Endodermal cell (in vitro differentiated cells): ENCODE measurements at regions not wholly inside any gene's neighbourhood (a gene's known extent, or its start where the extent isn't known, plus 50 kb on each side); places are given as distances from the start of the nearest gene placed in this dataset.

Experiments
- DNase-seq: peaks from one replicate; pipeline ENCODE4 v3.0.0-alpha.2; 2017
- H3K27ac ChIP-seq: 2 replicates; pipeline ENCODE4 v1.5.1; 2013; ENCODE audit warnings: mild to moderate bottlenecking, low read depth, low read length, moderate library complexity
- H3K27me3 ChIP-seq: 2 replicates; pipeline ENCODE4 v1.6.1; 2013; ENCODE audit warnings: mild to moderate bottlenecking, low read length, moderate library complexity; ENCODE audit not compliant: insufficient read depth, control insufficient read depth, poor library complexity, severe bottlenecking
- H3K36me3 ChIP-seq: 2 replicates; pipeline ENCODE4 v1.7.0; 2013; ENCODE audit warnings: mild to moderate bottlenecking, low read length, moderate library complexity; ENCODE audit not compliant: control insufficient read depth, insufficient read depth
- H3K4me1 ChIP-seq: one replicate; pipeline ENCODE4 v1.7.0; 2013; ENCODE audit warnings: low read length; ENCODE audit not compliant: control insufficient read depth, insufficient read depth
- H3K4me3 ChIP-seq: 2 replicates; pipeline ENCODE4 v1.5.1; 2013; ENCODE audit warnings: mild to moderate bottlenecking, low read length, moderate library complexity
- H3K9ac ChIP-seq: 2 replicates; pipeline ENCODE4 v1.6.1; 2013; ENCODE audit warnings: mild to moderate bottlenecking, low read length, moderate library complexity; ENCODE audit not compliant: poor library complexity, severe bottlenecking; ENCODE audit errors: extremely low read depth
- H3K9me3 ChIP-seq: 2 replicates; pipeline ENCODE4 v1.6.1; 2013; ENCODE audit warnings: mild to moderate bottlenecking, low read length, moderate library complexity; ENCODE audit not compliant: control insufficient read depth
- H3K27ac Mint-ChIP-seq: 2 replicates; pipeline ENCODE4 v1.8.0; 2020; ENCODE audit warnings: mixed read lengths
- H3K27me3 Mint-ChIP-seq: 2 replicates; pipeline ENCODE4 v1.8.0; 2021; ENCODE audit warnings: mild to moderate bottlenecking, mixed read lengths; ENCODE audit not compliant: insufficient read depth
- H3K36me3 Mint-ChIP-seq: 2 replicates; pipeline ENCODE4 v1.8.0; 2020; ENCODE audit warnings: low read depth, mixed read lengths
- H3K4me1 Mint-ChIP-seq: 2 replicates; pipeline ENCODE4 v1.8.0; 2020; ENCODE audit warnings: mixed read lengths
- H3K4me3 Mint-ChIP-seq: 2 replicates; pipeline ENCODE4 v1.8.0; 2020; ENCODE audit warnings: mild to moderate bottlenecking, moderate library complexity, mixed read lengths
- H3K9me3 Mint-ChIP-seq: 2 replicates; pipeline ENCODE4 v1.8.0; 2020; ENCODE audit warnings: mild to moderate bottlenecking, mixed read lengths
- WGBS, 2 experiments: methylation state at CpG; one replicate each; pipeline versions ENCODE4 v1.1.5 to v1.1.7; 2013; ENCODE audit warnings: missing lambda C conversion rate in 2 of 2, mixed read lengths in 1 of 2; ENCODE audit not compliant: insufficient coverage in 1 of 2, insufficient read length in 1 of 2; 5-methylcytosine and 5-hydroxymethylcytosine counted together
- TF ChIP-seq, protein P1 (sequence below): fragments of 200-600 bp; sonication (generic); conservative IDR thresholded peaks from 2 replicates; pipeline ENCODE4 v1.5.0; 2021; ENCODE audit warnings: antibody characterized with exemption, mild to moderate bottlenecking

DNA sequence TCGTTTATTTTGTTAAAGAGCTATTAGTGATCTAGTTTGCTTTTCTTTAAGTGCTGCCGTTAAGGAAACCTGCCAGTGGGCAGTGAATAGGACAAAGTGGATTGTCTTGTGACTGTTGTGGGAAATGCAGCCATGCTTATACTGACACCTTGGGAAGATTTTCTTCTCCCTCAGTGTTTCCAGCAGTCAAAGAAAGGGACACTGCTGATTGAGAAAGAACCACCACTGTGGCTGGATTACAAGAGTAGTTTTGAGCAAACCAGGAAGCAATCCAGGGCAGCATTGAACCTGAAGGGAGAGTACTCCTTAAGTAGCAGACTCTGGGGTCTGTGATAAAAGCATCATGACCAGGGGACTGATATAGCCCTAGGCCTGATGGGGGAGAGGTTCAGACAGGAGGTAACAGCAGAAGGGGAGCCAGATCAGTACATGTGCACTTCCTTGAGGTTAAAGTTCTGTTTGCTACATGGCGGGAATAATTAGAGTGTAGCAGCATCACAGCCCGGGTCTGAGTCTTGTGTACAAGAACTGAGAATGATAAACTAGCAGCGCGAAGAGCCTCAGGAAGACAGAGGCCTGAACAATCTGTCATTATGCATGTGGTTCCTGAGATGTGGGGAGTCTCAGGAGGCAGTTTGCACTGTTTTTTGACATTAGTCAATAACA, 167.8 kb downstream of the C11orf91 start:
- Histone ChIP-seq H3K4me3 (no peak overlapping the region), H3K4me1 (no peaks in the 10 kb centered on the region), H3K27me3 (no peaks in the 10 kb centered on the region), H3K9ac (no peak overlapping the region), H3K36me3 (no peaks in the 10 kb centered on the region), H3K9me3 (peaks cover 15% of the 10 kb centered on the region), H3K27ac (no peak overlapping the region)
- 91 to 96% methylated on average over 5 to 6 of the region's 6 CpGs for WGBS, 2 experiments
- no peak for DNase-seq
- no peak overlapping the region for H3K4me3 Mint-ChIP-seq
- H3K36me3 Mint-ChIP-seq, result no peaks in the 10 kb centered on the region
- H3K4me1 Mint-ChIP-seq, result peaks cover 11% of the 10 kb centered on the region
- no peak overlapping the region for H3K27ac Mint-ChIP-seq
- H3K27me3 Mint-ChIP-seq, result peaks cover 3% of the 10 kb centered on the region
- H3K9me3 Mint-ChIP-seq, result peaks cover 13% of the 10 kb centered on the region
- TF ChIP-seq, protein P1, sequence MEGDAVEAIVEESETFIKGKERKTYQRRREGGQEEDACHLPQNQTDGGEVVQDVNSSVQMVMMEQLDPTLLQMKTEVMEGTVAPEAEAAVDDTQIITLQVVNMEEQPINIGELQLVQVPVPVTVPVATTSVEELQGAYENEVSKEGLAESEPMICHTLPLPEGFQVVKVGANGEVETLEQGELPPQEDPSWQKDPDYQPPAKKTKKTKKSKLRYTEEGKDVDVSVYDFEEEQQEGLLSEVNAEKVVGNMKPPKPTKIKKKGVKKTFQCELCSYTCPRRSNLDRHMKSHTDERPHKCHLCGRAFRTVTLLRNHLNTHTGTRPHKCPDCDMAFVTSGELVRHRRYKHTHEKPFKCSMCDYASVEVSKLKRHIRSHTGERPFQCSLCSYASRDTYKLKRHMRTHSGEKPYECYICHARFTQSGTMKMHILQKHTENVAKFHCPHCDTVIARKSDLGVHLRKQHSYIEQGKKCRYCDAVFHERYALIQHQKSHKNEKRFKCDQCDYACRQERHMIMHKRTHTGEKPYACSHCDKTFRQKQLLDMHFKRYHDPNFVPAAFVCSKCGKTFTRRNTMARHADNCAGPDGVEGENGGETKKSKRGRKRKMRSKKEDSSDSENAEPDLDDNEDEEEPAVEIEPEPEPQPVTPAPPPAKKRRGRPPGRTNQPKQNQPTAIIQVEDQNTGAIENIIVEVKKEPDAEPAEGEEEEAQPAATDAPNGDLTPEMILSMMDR, result no peak

DNA sequence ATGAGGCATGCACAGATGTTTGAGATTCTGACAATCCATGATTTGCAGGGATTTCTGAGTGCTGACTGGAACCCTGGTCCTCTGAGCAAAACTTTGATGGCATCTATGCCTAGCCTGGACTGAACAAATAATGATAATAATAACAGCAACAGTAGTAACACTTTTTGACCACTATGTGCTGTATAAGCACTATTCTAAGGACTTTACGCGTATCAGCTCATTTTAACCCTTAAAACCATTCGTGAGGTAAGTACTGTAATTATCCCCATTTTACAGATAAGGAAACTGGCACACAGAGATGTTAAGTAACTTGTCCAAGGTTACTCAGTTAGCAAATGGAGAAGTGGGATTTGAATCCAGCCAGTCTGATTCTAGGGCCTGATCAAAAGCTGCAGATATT, 168.4 kb downstream of the C11orf91 start:
- no peak overlapping the region for H3K27ac Mint-ChIP-seq

DNA sequence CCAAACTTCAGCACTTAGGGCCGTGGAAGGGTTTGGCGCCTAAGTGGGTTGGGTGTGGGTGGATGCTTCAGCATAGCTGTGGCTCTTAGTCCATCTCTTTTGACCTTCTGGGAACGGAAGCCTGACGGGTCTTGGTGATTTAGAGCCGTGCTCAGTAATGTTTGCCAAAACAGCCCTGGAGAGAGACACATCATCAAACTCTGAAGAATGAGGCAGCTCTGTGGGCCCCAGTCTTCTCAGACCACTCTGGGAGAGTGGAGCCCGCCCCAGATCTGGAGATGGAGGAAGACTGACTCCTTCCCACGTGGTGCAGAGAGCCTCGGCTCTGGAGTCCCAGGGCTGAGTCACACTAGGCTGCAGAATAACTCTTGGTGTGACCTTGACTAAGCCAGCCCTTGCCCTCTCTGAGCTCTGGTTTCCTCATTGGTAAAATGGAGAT, 168.9 kb downstream of the C11orf91 start:
- TF ChIP-seq, protein P1, result no peak

More for the DNA sequence above, 168.4 kb downstream of the C11orf91 start:
- Histone ChIP-seq H3K9ac (no peak overlapping the region), H3K4me3 (no peak overlapping the region), H3K4me1 (no peaks in the 10 kb centered on the region), H3K36me3 (no peaks in the 10 kb centered on the region), H3K9me3 (peaks cover 15% of the 10 kb centered on the region), H3K27me3 (no peaks in the 10 kb centered on the region), H3K27ac (no peak overlapping the region)
- H3K4me3 Mint-ChIP-seq, result no peak overlapping the region
- 93 to 100% methylated on average over 3 of the region's 3 CpGs for WGBS, 2 experiments
- DNase-seq, result no peak
- no peaks in the 10 kb centered on the region for H3K36me3 Mint-ChIP-seq
- TF ChIP-seq, protein P1, result peak; percentile 29
- peaks cover 11% of the 10 kb centered on the region for H3K4me1 Mint-ChIP-seq
- H3K27me3 Mint-ChIP-seq, result peaks cover 3% of the 10 kb centered on the region
- peaks cover 17% of the 10 kb centered on the region for H3K9me3 Mint-ChIP-seq

More for the DNA sequence above, 168.9 kb downstream of the C11orf91 start:
- Mint-ChIP-seq H3K4me3 (no peak overlapping the region), H3K4me1 (peaks cover 11% of the 10 kb centered on the region), H3K27ac (no peak overlapping the region), H3K9me3 (peaks cover 17% of the 10 kb centered on the region), H3K27me3 (peaks cover 3% of the 10 kb centered on the region), H3K36me3 (no peaks in the 10 kb centered on the region)
- H3K27me3 ChIP-seq, result no peaks in the 10 kb centered on the region
- H3K36me3 ChIP-seq, result no peaks in the 10 kb centered on the region
- H3K9me3 ChIP-seq, result peaks cover 15% of the 10 kb centered on the region
- WGBS, 2 experiments, result 87 to 92% methylated on average over 4 to 8 of the region's 8 CpGs
- H3K4me3 ChIP-seq, result no peak overlapping the region
- DNase-seq, result no peak
- H3K4me1 ChIP-seq, result no peaks in the 10 kb centered on the region
- H3K27ac ChIP-seq, result no peak overlapping the region
- no peak overlapping the region for H3K9ac ChIP-seq
